H9 (cell line): ENCODE measurements at regions not wholly inside any gene's neighbourhood (a gene's known extent, or its start where the extent isn't known, plus 50 kb on each side); places are given as distances from the start of the nearest gene placed in this dataset.

ENCODE experiments used
- DNase-seq: peaks from one replicate; pipeline ENCODE4 v3.0.0-alpha.2; 2017
- H2AFZ ChIP-seq: one replicate; pipeline ENCODE4 v1.6.1; 2013; ENCODE audit warnings: mild to moderate bottlenecking, low read length, control low read depth, moderate library complexity
- H2AK5ac ChIP-seq: 2 replicates; pipeline ENCODE4 v1.6.1; 2013; ENCODE audit warnings: low read length, control low read depth, mixed read lengths; ENCODE audit not compliant: insufficient read length
- H2BK120ac ChIP-seq: one replicate; pipeline ENCODE4 v1.6.1; 2013; ENCODE audit warnings: low read depth, mild to moderate bottlenecking, low read length, control low read depth, inconsistent platforms; ENCODE audit not compliant: poor library complexity, severe bottlenecking
- H2BK12ac ChIP-seq: 2 replicates; pipeline ENCODE4 v1.6.1; 2013; ENCODE audit warnings: low read length, control low read depth, mixed read lengths, low read depth; ENCODE audit not compliant: insufficient read length
- H2BK15ac ChIP-seq: 2 replicates; pipeline ENCODE4 v1.6.1; 2013; ENCODE audit warnings: low read depth, low read length, control low read depth
- H2BK20ac ChIP-seq: one replicate; pipeline ENCODE4 v1.6.1; 2013; ENCODE audit warnings: low read depth, mild to moderate bottlenecking, low read length, control low read depth, inconsistent platforms; ENCODE audit not compliant: poor library complexity, severe bottlenecking
- H2BK5ac ChIP-seq: 2 replicates; pipeline ENCODE4 v1.6.1; 2013; ENCODE audit warnings: low read length, control low read depth, mixed read lengths; ENCODE audit not compliant: insufficient read length
- H3K14ac ChIP-seq: 2 replicates; pipeline ENCODE4 v1.6.1; 2013; ENCODE audit warnings: low read length, control low read depth; ENCODE audit not compliant: insufficient read depth
- H3K18ac ChIP-seq: 2 replicates; pipeline ENCODE4 v1.6.1; 2013; ENCODE audit warnings: low read depth, mild to moderate bottlenecking, mixed read lengths, low read length, control low read depth; ENCODE audit not compliant: insufficient read length
- H3K23ac ChIP-seq: 2 replicates; pipeline ENCODE4 v1.6.1; 2013; ENCODE audit warnings: low read length, control low read depth, mixed read lengths, low read depth; ENCODE audit not compliant: insufficient read length
- H3K23me2 ChIP-seq: 2 replicates; pipeline ENCODE4 v1.6.1; 2013; ENCODE audit warnings: low read depth, mild to moderate bottlenecking, mixed read lengths, low read length, control low read depth; ENCODE audit not compliant: insufficient read length, poor library complexity, severe bottlenecking
- H3K27ac ChIP-seq: 2 replicates; pipeline ENCODE4 v1.5.1; 2013; ENCODE audit warnings: low read length, control low read depth, mixed read lengths, low read depth; ENCODE audit not compliant: insufficient read length
- H3K27me3 ChIP-seq: 2 replicates; pipeline ENCODE4 v1.6.1; 2013; ENCODE audit warnings: low read length, control low read depth, inconsistent platforms; ENCODE audit not compliant: insufficient read depth
- H3K4ac ChIP-seq: 2 replicates; pipeline ENCODE4 v1.6.1; 2013; ENCODE audit warnings: low read depth, mild to moderate bottlenecking, control low read depth, inconsistent platforms, low read length, moderate library complexity
- H3K4me1 ChIP-seq: 2 replicates; pipeline ENCODE4 v1.6.1; 2013; ENCODE audit warnings: low read length, control low read depth, inconsistent platforms; ENCODE audit not compliant: insufficient read depth
- H3K4me2 ChIP-seq: 2 replicates; pipeline ENCODE4 v1.6.1; 2013; ENCODE audit warnings: low read length, control low read depth, mixed read lengths; ENCODE audit not compliant: insufficient read length, insufficient read depth
- H3K56ac ChIP-seq: 2 replicates; pipeline ENCODE4 v1.6.1; 2013; ENCODE audit warnings: low read depth, mild to moderate bottlenecking, mixed read lengths, low read length, control low read depth; ENCODE audit not compliant: insufficient read length
- H3K79me1 ChIP-seq: 2 replicates; pipeline ENCODE4 v1.6.1; 2013; ENCODE audit warnings: low read depth, mild to moderate bottlenecking, moderate library complexity, low read length, control low read depth, inconsistent platforms; ENCODE audit not compliant: insufficient read depth, poor library complexity, severe bottlenecking
- H3K79me2 ChIP-seq: 2 replicates; pipeline ENCODE4 v1.6.1; 2013; ENCODE audit warnings: low read length, control low read depth, inconsistent platforms; ENCODE audit not compliant: insufficient read depth
- H3K9ac ChIP-seq: 2 replicates; pipeline ENCODE4 v1.6.1; 2013; ENCODE audit warnings: low read length, control low read depth, mixed read lengths; ENCODE audit not compliant: insufficient read length; ENCODE audit errors: extremely low read depth
- H3K9me3 ChIP-seq: one replicate; pipeline ENCODE4 v1.6.1; 2013; ENCODE audit warnings: low read depth, low read length, inconsistent platforms; ENCODE audit not compliant: control insufficient read depth
- H3T11ph ChIP-seq: one replicate; pipeline ENCODE4 v1.6.1; 2013; ENCODE audit warnings: mild to moderate bottlenecking, low read length, control low read depth, inconsistent platforms
- H4K20me1 ChIP-seq: one replicate; pipeline ENCODE4 v1.6.1; 2013; ENCODE audit not compliant: control insufficient read depth, insufficient read length, insufficient read depth
- H4K5ac ChIP-seq: 2 replicates; pipeline ENCODE4 v1.6.1; 2013; ENCODE audit warnings: low read depth, mild to moderate bottlenecking, mixed read lengths, low read length, control low read depth; ENCODE audit not compliant: insufficient read length
- H4K8ac ChIP-seq: replicated peaks from 2 replicates; pipeline ENCODE4 v1.6.1; 2013; ENCODE audit warnings: low read length, control low read depth, mixed read lengths, low read depth; ENCODE audit not compliant: insufficient read length
- H4K91ac ChIP-seq: 2 replicates; pipeline ENCODE4 v1.6.1; 2013; ENCODE audit warnings: low read depth, mild to moderate bottlenecking, moderate library complexity, mixed read lengths, low read length, control low read depth; ENCODE audit not compliant: insufficient read length
- H3K27ac Mint-ChIP-seq, 3 experiments: 2 replicates in 2 of 3; 3 replicates in 1 of 3; pipeline ENCODE4 v1.8.0; 2020 to 2021; ENCODE audit warnings: mixed read lengths in 3 of 3, mild to moderate bottlenecking in 1 of 3, moderate library complexity in 1 of 3
- H3K27me3 Mint-ChIP-seq: 2 replicates; pipeline ENCODE4 v1.8.0; 2021; ENCODE audit warnings: low read depth, mild to moderate bottlenecking, moderate library complexity, mixed read lengths
- H3K36me3 Mint-ChIP-seq, 3 experiments: 2 replicates in 2 of 3; 3 replicates in 1 of 3; pipeline ENCODE4 v1.8.0; 2020 to 2021; ENCODE audit warnings: low read depth in 3 of 3, mixed read lengths in 3 of 3; ENCODE audit not compliant: insufficient read depth in 1 of 3
- H3K4me1 Mint-ChIP-seq, 2 experiments: 2 replicates each; pipeline ENCODE4 v1.8.0; 2020; ENCODE audit warnings: mixed read lengths in 2 of 2
- H3K4me3 Mint-ChIP-seq, 2 experiments: 2 replicates in 1 of 2; 3 replicates in 1 of 2; pipeline ENCODE4 v1.8.0; 2020 to 2021; ENCODE audit warnings: mild to moderate bottlenecking in 2 of 2, mixed read lengths in 2 of 2, moderate library complexity in 1 of 2
- H3K9me3 Mint-ChIP-seq, 2 experiments: 2 replicates in 1 of 2; 3 replicates in 1 of 2; pipeline ENCODE4 v1.8.0; 2020; ENCODE audit warnings: mild to moderate bottlenecking in 2 of 2, mixed read lengths in 2 of 2, moderate library complexity in 1 of 2
- WGBS: extraction: QIAGEN DNeasy Blood & Tissue Kit; methylation state at CpG from one replicate; pipeline ENCODE4 v1.1.7; 2013; ENCODE audit warnings: missing lambda C conversion rate, low lambda C conversion rate, mixed read lengths; ENCODE audit not compliant: insufficient read length; ENCODE audit errors: extremely low coverage; 5-methylcytosine and 5-hydroxymethylcytosine counted together
- TF ChIP-seq, protein P1 (sequence below): fragments of 200-600 bp; sonication (generic); conservative IDR thresholded peaks from 3 replicates; pipeline ENCODE4 v1.8.0; 2021; ENCODE audit warnings: antibody characterized with exemption, mild to moderate bottlenecking

- Histone ChIP-seq H3K4ac (no peak overlapping the region), H3K9ac (no peak overlapping the region), H3K4me1 (0 out of 2 replicates have a peak, but pooled peaks cover 4% of the 10 kb centered on the region), H3K23ac (no peak overlapping the region), H3K18ac (no peak overlapping the region), H3K79me2 (no peaks in the 10 kb centered on the region), H3K27me3 (no peaks in the 10 kb centered on the region), H3T11ph (no peak overlapping the region), H3K9me3 (no peaks in the 10 kb centered on the region), H4K8ac (no peak overlapping the region), H2BK20ac (no peak overlapping the region), H3K56ac (no peak overlapping the region), H3K27ac (no peak overlapping the region), H2BK15ac (no peak overlapping the region), H2BK12ac (no peak overlapping the region), H4K91ac (no peak overlapping the region), H2BK5ac (no peak overlapping the region), H3K14ac (no peak overlapping the region), H2AFZ (no peak overlapping the region), H3K79me1 (no peaks in the 10 kb centered on the region), H4K20me1 (no peaks in the 10 kb centered on the region), H4K5ac (no peak overlapping the region), H3K23me2 (no peaks in the 10 kb centered on the region), H2AK5ac (no peak overlapping the region), H2BK120ac (no peak overlapping the region), H3K4me2 (no peak overlapping the region)
- Mint-ChIP-seq H3K36me3 (no peaks in the 10 kb centered on the region; a peak in 1 of 7 replicates), H3K4me3 (no peak overlapping the region), H3K4me1 (peaks cover 9 to 16% of the 10 kb centered on the region in 2 experiments), H3K27ac (no peak overlapping the region), H3K27me3 (peaks cover 18% of the 10 kb centered on the region), H3K9me3 (no peaks in the 10 kb centered on the region)
- TF ChIP-seq, protein P1, sequence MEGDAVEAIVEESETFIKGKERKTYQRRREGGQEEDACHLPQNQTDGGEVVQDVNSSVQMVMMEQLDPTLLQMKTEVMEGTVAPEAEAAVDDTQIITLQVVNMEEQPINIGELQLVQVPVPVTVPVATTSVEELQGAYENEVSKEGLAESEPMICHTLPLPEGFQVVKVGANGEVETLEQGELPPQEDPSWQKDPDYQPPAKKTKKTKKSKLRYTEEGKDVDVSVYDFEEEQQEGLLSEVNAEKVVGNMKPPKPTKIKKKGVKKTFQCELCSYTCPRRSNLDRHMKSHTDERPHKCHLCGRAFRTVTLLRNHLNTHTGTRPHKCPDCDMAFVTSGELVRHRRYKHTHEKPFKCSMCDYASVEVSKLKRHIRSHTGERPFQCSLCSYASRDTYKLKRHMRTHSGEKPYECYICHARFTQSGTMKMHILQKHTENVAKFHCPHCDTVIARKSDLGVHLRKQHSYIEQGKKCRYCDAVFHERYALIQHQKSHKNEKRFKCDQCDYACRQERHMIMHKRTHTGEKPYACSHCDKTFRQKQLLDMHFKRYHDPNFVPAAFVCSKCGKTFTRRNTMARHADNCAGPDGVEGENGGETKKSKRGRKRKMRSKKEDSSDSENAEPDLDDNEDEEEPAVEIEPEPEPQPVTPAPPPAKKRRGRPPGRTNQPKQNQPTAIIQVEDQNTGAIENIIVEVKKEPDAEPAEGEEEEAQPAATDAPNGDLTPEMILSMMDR: no peak
- no peak for DNase-seq
- no CpG with 5 or more reads among the region's 7 CpGs for WGBS
Observed at GRCh38 chr17:73750975-73751374, 106.7 kb upstream of the SDK2 start.
